ENCODE measurements at regions not wholly inside any gene's neighbourhood (a gene's known extent, or its start where the extent isn't known, plus 50 kb on each side); places are given as distances from the start of the nearest gene placed in this dataset.

DNA sequence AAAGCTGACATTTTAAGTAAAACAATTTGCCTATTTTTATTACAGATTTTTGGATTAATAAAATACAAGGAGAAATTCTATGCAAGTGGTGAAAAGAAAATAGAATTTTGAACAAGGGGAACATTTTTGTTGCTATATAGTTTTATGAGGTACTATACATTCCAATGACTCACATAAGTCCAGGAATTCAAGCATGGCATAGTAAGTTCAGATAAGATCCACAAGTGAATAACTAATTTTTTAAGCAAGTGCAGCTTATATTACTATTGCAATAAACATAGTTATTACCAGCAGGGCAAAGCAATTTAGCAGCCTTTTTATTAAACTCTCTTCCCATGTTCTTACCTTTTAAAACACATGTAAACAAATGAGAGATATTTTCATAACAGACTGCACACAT, 1123.5 kb upstream of the LRRN3 start:
- TF ChIP-seq POLR2A (IDR thresholded peaks at IDR 0.05; ENCODE audit: low read depth, low read length): no peak
- no peak for TF ChIP-seq TAF1 (IDR thresholded peaks at IDR 0.05; ENCODE audit: low read depth, low read length)

All from GM12891 (cell line).